HG03442 (cell line): ENCODE measurements at regions not wholly inside any gene's neighbourhood (a gene's known extent, or its start where the extent isn't known, plus 50 kb on each side); places are given as distances from the start of the nearest gene placed in this dataset.
"Not testable (repeated sequence)": the region's sequence is repeated elsewhere in the genome, so short reads cannot be mapped to it uniquely, and the experiment has no call there.

Experiments used
- ATAC-seq: cut with Tn5 transposase; IDR thresholded peaks from one replicate; pipeline ENCODE4 v1.9.1; 2021; ENCODE audit warnings: mild to moderate bottlenecking, moderate library complexity; ENCODE audit not compliant: unreplicated experiment

DNA sequence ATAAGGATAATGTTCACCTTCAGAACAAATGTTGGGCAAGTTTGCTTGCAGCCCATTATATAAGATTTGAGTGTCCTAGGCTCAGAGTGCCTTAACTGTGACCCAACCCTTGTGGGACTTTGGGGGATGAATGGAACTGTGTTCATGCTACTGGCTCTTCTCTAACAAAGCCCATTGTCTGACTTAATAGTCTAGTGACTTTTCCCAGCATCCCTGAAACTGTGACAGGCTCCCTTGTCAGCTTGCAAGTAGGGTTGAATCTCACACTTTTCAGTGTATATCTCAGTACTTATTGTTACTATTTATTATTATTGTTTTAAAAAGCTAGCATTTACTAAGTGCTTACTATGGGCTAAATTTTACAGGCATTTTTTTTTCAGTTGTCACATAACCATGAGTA lies 1488.2 kb downstream of the KHDRBS2 start:
- not testable (repeated sequence) for ATAC-seq

DNA sequence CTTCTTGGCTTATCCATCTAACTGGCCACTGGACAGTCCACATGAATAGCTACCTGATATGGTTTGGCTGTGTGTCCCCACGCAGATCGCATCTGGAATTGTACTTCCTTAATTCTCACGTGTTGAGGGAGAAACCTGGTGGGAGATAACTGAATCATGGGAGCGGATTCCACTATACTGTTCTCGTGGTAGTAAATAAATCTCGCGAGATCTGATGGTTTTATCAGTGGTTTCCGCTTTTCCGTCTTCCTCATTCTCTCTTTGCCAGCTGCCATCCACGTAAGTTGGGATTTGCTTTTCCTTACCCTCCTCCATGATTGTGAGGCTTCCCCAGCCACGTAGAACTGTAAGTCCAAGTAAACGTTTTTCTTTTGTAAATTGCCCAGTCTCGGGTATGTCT lies 1496.4 kb downstream of the KHDRBS2 start:
- ATAC-seq, result not testable (repeated sequence)

GRCh38 chr6:60782698-60783464 lies 1503.1 kb downstream of the KHDRBS2 start:
- ATAC-seq, result not testable (repeated sequence)

GRCh38 chr6:60779591-60779990 lies 1506.4 kb downstream of the KHDRBS2 start:
- ATAC-seq, result not testable (repeated sequence)

DNA sequence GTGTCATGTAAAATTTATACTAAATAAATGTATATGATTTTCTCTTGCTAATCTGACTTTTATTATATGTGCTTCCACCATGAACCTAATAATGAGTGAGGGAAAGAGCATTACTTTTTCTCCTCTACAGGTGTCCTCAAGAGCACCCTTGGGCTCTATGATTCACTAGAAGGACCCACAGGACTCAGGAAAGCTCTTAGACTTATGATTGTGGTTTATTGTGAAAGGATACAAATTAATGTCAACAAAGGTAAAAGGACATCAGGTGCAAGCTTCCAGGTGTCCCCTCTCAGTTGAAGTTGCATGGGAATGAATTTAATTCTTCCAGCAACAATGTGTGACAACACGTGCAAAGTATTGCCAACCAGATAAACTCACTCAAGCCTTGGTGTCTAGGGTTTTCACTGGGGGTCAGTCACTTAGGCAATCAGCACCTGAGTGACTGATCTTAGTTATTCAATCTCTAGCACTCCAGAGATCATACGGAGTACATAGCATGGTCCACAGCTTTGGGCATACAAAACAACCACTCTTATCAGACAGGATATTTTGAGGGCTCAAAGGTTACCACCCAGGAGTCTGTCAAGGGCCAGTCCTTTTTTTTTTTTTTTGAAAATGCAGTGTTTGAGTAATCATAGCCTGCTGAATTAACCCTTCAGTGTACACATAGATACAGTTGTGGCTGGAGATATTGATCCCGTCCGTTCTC lies 1518.1 kb downstream of the KHDRBS2 start:
- not testable (repeated sequence) for ATAC-seq

- not testable (repeated sequence) for ATAC-seq
Observed at GRCh38 chr6:60765331-60765730, 1520.7 kb downstream of the KHDRBS2 start.

- not testable (repeated sequence) for ATAC-seq
Observed at GRCh38 chr6:60763464-60764080, 1522.5 kb downstream of the KHDRBS2 start.

GRCh38 chr6:60760928-60761327 lies 1525.1 kb downstream of the KHDRBS2 start:
- ATAC-seq, result not testable (repeated sequence)

GRCh38 chr6:60759149-60759825 lies 1526.7 kb downstream of the KHDRBS2 start:
- ATAC-seq, result not testable (repeated sequence)

GRCh38 chr6:60758725-60759124 lies 1527.3 kb downstream of the KHDRBS2 start:
- ATAC-seq, result not testable (repeated sequence)

GRCh38 chr6:60754879-60755278 lies 1531.1 kb downstream of the KHDRBS2 start:
- ATAC-seq, result no peak

DNA sequence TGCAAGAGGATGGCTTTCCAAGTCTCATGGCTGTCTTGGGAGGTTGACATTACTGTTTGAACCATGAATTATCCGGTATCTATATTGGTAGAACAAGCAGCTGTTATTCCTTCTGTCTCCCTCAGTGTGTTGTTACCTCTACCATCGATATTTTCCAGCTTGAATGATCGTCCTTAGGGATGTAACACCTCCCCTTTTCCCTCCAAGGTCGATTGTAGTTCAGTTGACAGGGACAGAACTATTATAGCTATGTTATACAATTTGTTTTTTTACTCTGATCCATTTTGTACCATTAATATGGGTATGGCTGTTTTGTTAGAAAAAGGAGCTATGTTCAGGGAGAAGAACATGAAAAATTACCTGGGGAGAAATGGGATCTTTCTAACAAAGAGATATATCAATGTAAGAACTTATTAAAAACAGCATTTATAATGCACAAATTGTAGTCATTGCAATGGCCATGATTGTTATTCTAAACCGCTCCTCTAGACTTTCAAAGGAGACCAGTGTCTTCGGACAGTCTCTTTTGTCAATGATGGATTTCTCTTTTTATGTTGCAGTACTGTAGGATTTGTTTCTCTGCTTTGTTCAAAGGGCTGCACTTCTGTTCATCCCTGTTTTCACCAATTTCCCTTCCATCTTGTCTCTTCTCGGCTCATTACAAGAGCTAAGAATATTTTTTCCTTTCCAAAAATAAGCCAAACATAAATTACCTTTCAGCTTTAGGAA lies 1535.5 kb downstream of the KHDRBS2 start:
- ATAC-seq, result not testable (repeated sequence)

- ATAC-seq, result not testable (repeated sequence)
Observed at GRCh38 chr6:60747765-60748556, 1538.1 kb downstream of the KHDRBS2 start.

DNA sequence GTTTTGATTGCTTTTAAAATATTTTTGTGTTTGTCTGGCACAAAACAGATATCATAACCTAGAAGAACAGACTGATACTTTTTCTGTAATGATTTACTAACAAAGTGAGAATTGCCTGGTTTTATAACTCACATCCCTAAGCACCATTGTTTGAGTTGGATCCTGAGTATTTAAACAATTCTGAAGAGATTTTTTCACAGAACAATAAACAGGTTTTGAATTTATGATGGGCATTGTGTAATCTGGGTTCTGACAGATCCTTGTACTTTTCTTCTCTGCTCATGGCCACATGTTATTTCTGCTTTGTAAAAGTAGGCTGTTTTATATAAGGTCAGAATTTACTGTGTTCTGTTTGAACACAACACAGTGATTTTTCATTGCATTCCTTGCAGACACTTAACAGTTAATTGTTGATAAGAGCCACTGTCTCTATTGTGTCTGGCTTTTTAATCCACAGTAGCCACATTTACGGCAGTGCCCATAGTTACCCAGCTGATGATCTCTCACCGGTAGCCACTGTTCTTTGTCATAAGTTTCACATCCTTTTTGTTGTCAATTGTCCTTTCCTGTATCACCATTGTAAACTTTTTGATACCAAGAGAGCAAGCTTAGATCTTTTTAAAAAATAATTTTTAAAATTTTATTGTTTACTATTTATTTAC lies 1548.1 kb downstream of the KHDRBS2 start:
- peak; percentile 58 for ATAC-seq

DNA sequence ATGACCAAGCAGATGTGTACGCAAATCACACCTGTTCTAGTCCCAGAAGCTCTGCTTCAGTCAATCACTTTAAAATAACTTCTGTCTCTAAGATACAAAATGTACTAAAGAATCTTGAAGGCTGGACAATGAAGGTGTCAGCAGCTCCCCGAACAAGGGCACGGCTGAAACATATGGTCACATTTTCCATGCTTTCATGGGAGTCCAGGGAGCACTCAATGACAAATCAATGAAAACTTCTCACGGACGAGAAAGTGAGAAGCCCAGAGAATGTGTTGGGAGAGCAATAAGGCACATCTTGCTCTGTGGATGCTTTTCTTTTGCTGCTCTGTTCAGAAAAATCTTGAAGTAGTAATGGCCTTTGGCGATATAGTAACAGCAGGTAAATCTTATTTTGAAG lies 1548.7 kb downstream of the KHDRBS2 start:
- not testable (repeated sequence) for ATAC-seq

DNA sequence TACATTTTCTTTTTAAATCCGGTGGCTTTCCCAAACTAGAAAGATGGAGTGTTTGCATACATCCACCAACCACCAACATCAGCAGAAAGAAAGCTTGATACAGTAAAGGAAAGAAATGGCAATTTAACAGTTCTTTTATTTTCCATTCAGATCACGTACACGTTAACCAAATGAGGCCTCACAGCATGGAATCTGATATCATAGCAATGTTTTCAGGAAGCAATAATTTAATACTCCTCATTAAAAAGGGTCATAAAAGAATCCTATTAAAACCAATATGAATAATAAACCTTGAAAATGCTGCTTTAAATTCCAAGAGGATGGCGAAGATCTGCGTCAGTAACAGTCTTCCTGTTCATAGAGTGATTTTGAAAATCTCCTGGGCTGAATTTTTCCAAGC lies 1562.1 kb downstream of the KHDRBS2 start:
- ATAC-seq, result not testable (repeated sequence)

GRCh38 chr6:60695232-60695631 lies 1590.8 kb downstream of the KHDRBS2 start:
- no peak for ATAC-seq

DNA sequence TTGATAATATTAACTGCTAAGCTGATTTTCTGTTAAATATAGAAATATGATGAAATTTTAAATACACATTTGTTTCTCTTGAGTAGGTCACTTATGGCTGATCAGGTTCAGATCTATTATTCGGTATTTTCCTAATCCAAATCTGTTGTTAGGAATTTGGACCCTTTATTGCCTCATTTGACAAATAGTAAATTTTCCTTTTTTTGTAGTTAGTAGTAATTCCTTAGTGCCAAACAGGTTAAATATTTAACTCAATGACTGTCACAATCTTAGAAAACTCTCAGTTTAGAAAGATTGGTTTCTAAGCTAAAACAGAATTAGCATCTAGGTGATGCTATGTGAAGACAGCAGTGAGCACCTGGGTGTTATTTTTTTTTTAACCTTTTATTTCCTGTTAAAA lies 1598.9 kb downstream of the KHDRBS2 start:
- no peak for ATAC-seq

GRCh38 chr6:60681806-60682205 lies 1604.2 kb downstream of the KHDRBS2 start:
- ATAC-seq, result no peak
